ENCODE measurements at regions not wholly inside any gene's neighbourhood (a gene's known extent, or its start where the extent isn't known, plus 50 kb on each side); places are given as distances from the start of the nearest gene placed in this dataset.

- no peak for DNase-seq (ENCODE audit: low spot score)
Observed at GRCh38 chr2:236673823-236674185, 104.2 kb downstream of the ACKR3 start.

- DNase-seq (ENCODE audit: low spot score) = no peak
Observed at GRCh38 chr2:236674238-236674637, 104.6 kb downstream of the ACKR3 start.

GRCh38 chr2:236674646-236675045 is 105.0 kb downstream of the ACKR3 start:
- DNase-seq (ENCODE audit: low spot score) = no peak

GRCh38 chr2:236675051-236675450 is 105.4 kb downstream of the ACKR3 start:
- no peak for DNase-seq (ENCODE audit: low spot score)

- DNase-seq (ENCODE audit: low spot score) = no peak
Observed at GRCh38 chr2:236675526-236675925, 105.9 kb downstream of the ACKR3 start.

- no peak for DNase-seq (ENCODE audit: low spot score)
Observed at GRCh38 chr2:236676136-236676873, 106.7 kb downstream of the ACKR3 start.

GRCh38 chr2:236677368-236677767 is 107.7 kb downstream of the ACKR3 start:
- DNase-seq (ENCODE audit: low spot score) = no peak

- DNase-seq (ENCODE audit: low spot score) = no peak
Observed at GRCh38 chr2:236678307-236678975, 108.8 kb downstream of the ACKR3 start.

- DNase-seq (ENCODE audit: low spot score) = peak; percentile 83
Observed at GRCh38 chr2:236679884-236680860, 110.5 kb downstream of the ACKR3 start.

- DNase-seq (ENCODE audit: low spot score) = peak; percentile 44
Observed at GRCh38 chr2:236682651-236683422, 113.2 kb downstream of the ACKR3 start.

- DNase-seq (ENCODE audit: low spot score) = no peak
Observed at GRCh38 chr2:236684504-236685256, 115.1 kb downstream of the ACKR3 start.

- no peak for DNase-seq (ENCODE audit: low spot score)
Observed at GRCh38 chr2:236685361-236685760, 115.7 kb downstream of the ACKR3 start.

GRCh38 chr2:236685979-236686520 is 116.4 kb downstream of the ACKR3 start:
- no peak for DNase-seq (ENCODE audit: low spot score)

GRCh38 chr2:236686561-236686960 is 116.9 kb downstream of the ACKR3 start:
- DNase-seq (ENCODE audit: low spot score) = no peak

GRCh38 chr2:236687296-236687965 is 117.8 kb downstream of the ACKR3 start:
- DNase-seq (ENCODE audit: low spot score) = no peak

- no peak for DNase-seq (ENCODE audit: low spot score)
Observed at GRCh38 chr2:236688157-236688556, 118.5 kb downstream of the ACKR3 start.

GRCh38 chr2:236688563-236689392 is 119.2 kb downstream of the ACKR3 start:
- no peak for DNase-seq (ENCODE audit: low spot score)

- no peak for DNase-seq (ENCODE audit: low spot score)
Observed at GRCh38 chr2:236689393-236689700, 119.7 kb downstream of the ACKR3 start.

- no peak for DNase-seq (ENCODE audit: low spot score)
Observed at GRCh38 chr2:236689981-236690380, 120.4 kb downstream of the ACKR3 start.

Measured in SW480 (cell line).